Stomach (tissue), 8 donors: ENCODE measurements at regions not wholly inside any gene's neighbourhood (a gene's known extent, or its start where the extent isn't known, plus 50 kb on each side); places are given as distances from the start of the nearest gene placed in this dataset.

Source experiments
- DNase-seq, 2 donors: peaks; one replicate each; pipeline versions ENCODE4 v3.0.0 to v3.0.0-alpha.2; 2013 to 2019
- H3K27ac ChIP-seq, 5 donors: fragments of 200-600 bp in 4 of 5; sonication (generic) in 4 of 5; one replicate each; pipeline ENCODE4 v1.5.1; 2013 to 2019; ENCODE audit warnings: mild to moderate bottlenecking in 1 of 5, moderate library complexity in 1 of 5
- H3K27me3 ChIP-seq, 3 donors: fragments of 200-600 bp; sonication (generic); one replicate each; pipeline ENCODE4 v1.5.1; 2017 to 2019; ENCODE audit warnings: mixed run types in 1 of 3
- H3K36me3 ChIP-seq, 4 donors: fragments of 200-600 bp; sonication (generic); 1 replicate in 3 of 4; 2 replicates in 1 of 4; pipeline ENCODE4 v1.5.1; 2016 to 2019
- H3K4me1 ChIP-seq, 4 donors: fragments of 200-600 bp; sonication (generic); one replicate each; pipeline ENCODE4 v1.5.1; 2016 to 2019
- H3K4me3 ChIP-seq, 4 donors: fragments of 200-600 bp; sonication (generic) in 3 of 4; one replicate each; pipeline ENCODE4 v1.5.1; 2016 to 2019; ENCODE audit warnings: mild to moderate bottlenecking in 1 of 4
- H3K9me3 ChIP-seq, 4 donors: fragments of 200-600 bp; sonication (generic); one replicate each; pipeline ENCODE4 v1.5.1; 2016 to 2019
- CTCF ChIP-seq, 7 experiments: fragments of 450-650 bp in 4 of 7; fragments of 200-600 bp in 3 of 7; sonication (generic) in 3 of 7; IDR thresholded peaks; one replicate each; pipeline ENCODE4 v1.5.1; 2016 to 2019; ENCODE audit warnings: antibody characterized with exemption in 7 of 7, control low read depth in 2 of 7, mild to moderate bottlenecking in 1 of 7
- EP300 ChIP-seq: sonication (generic); formaldehyde crosslinking; IDR thresholded peaks from one replicate; pipeline ENCODE4 v1.6.1; 2017; ENCODE audit warnings: antibody characterized with exemption
- POLR2A ChIP-seq, 4 donors: fragments of 450-650 bp; IDR thresholded peaks; one replicate each; pipeline ENCODE4 v1.6.1; 2016; ENCODE audit warnings: antibody characterized with exemption in 4 of 4, control low read depth in 2 of 4, mild to moderate bottlenecking in 1 of 4, moderate library complexity in 1 of 4
- POLR2AphosphoS5 ChIP-seq, 3 donors: sonication (generic); formaldehyde crosslinking; IDR thresholded peaks; one replicate each; pipeline ENCODE4 v1.6.1; 2016; ENCODE audit warnings: antibody characterized with exemption in 3 of 3
- WGBS, 5 donors: extraction: QIAGEN DNeasy Blood & Tissue Kit in 3 of 5; methylation state at CpG; one replicate each; pipeline versions ENCODE4 v1.1.5 to v1.1.7; 2013 to 2018; 5-methylcytosine and 5-hydroxymethylcytosine counted together
- intact Hi-C: fragments of 100-400 bp; cut with DNase I; formaldehyde crosslinking; loops from one replicate; pipeline ENCODE4 v1.15.1; 2023; ENCODE audit warnings: low total_unique reads
- donor health status: healthy with polysubstance abuse.
- donor health status: Bipolar disorder and iron deficiency.
- donor health status: healthy.

GRCh38 chr2:133816037-133816436, 247.8 kb upstream of the NCKAP5 start:
- DNase-seq, result no peak
- no peak overlapping the region for H3K4me3 ChIP-seq
- H3K27me3 ChIP-seq, result peaks cover 0 to 10% (median 0%) of the 10 kb centered on the region in 3 donors
- no peak overlapping the region for H3K27ac ChIP-seq
- H3K36me3 ChIP-seq, result no peaks in the 10 kb centered on the region
- peaks cover 0 to 6% (median 0%) of the 10 kb centered on the region in 4 donors for H3K4me1 ChIP-seq
- intact Hi-C loops, result no loop called here
- WGBS, 5 donors, result 69 to 87% (median 78%) methylated on average over 3 of the region's 3 CpGs
- no peaks in the 10 kb centered on the region for H3K9me3 ChIP-seq
- TF ChIP-seq EP300 (no peak), CTCF (IDR thresholded peaks at IDR 0.05) (no peak), POLR2A (IDR thresholded peaks at IDR 0.05) (no peak), POLR2AphosphoS5 (IDR thresholded peaks at IDR 0.05) (no peak)

GRCh38 chr2:133817680-133818566, 249.7 kb upstream of the NCKAP5 start:
- no peaks in the 10 kb centered on the region for H3K9me3 ChIP-seq
- peak in 1 of 2 donors; percentile 48 for DNase-seq
- intact Hi-C loops, result no loop called here
- peaks cover 0 to 10% (median 0%) of the 10 kb centered on the region in 3 donors for H3K27me3 ChIP-seq
- H3K4me1 ChIP-seq, result peaks cover 0 to 6% (median 0%) of the 10 kb centered on the region in 4 donors
- H3K4me3 ChIP-seq, result no peak overlapping the region
- WGBS, 5 donors, result 15 to 34% (median 18%) methylated on average over 9 of the region's 9 CpGs
- no peak overlapping the region for H3K27ac ChIP-seq
- peak in 1 of 3 donors; percentile 8 for TF ChIP-seq POLR2AphosphoS5 (IDR thresholded peaks at IDR 0.05)
- no peak for TF ChIP-seq EP300
- H3K36me3 ChIP-seq, result no peaks in the 10 kb centered on the region

- no peak overlapping the region for H3K27ac ChIP-seq
- intact Hi-C loops, result no loop called here
- WGBS, 5 donors, result 44 to 54% (median 52%) methylated on average over 3 of the region's 3 CpGs
These were observed 250.4 kb upstream of the NCKAP5 start for GRCh38 chr2:133818661-133819060.

GRCh38 chr2:133819906-133820305, 251.6 kb upstream of the NCKAP5 start:
- Histone ChIP-seq H3K4me3 (no peak overlapping the region), H3K27me3 (peaks cover 0 to 10% (median 0%) of the 10 kb centered on the region in 3 donors), H3K27ac (no peak overlapping the region), H3K4me1 (peaks cover 0 to 6% (median 0%) of the 10 kb centered on the region in 4 donors), H3K36me3 (no peaks in the 10 kb centered on the region), H3K9me3 (no peaks in the 10 kb centered on the region)
- no peak for DNase-seq
- WGBS, 5 donors, result 86 to 93% (median 89%) methylated on average over 4 of the region's 4 CpGs
- TF ChIP-seq POLR2AphosphoS5 (IDR thresholded peaks at IDR 0.05), result no peak
- no peak for TF ChIP-seq POLR2A (IDR thresholded peaks at IDR 0.05)
- TF ChIP-seq EP300, result no peak
- no peak for TF ChIP-seq CTCF (IDR thresholded peaks at IDR 0.05)
- intact Hi-C loops, result no loop called here

More at GRCh38 chr2:133818661-133819060, 250.4 kb upstream of the NCKAP5 start:
- Histone ChIP-seq H3K4me1 (peaks cover 0 to 6% (median 0%) of the 10 kb centered on the region in 4 donors), H3K9me3 (no peaks in the 10 kb centered on the region), H3K36me3 (no peaks in the 10 kb centered on the region), H3K4me3 (no peak overlapping the region), H3K27me3 (peaks cover 0 to 10% (median 0%) of the 10 kb centered on the region in 3 donors)
- TF ChIP-seq EP300 (no peak), POLR2AphosphoS5 (IDR thresholded peaks at IDR 0.05) (no peak), POLR2A (IDR thresholded peaks at IDR 0.05) (no peak), CTCF (IDR thresholded peaks at IDR 0.05) (no peak)
- no peak for DNase-seq
